ENCODE measurements at regions not wholly inside any gene's neighbourhood (a gene's known extent, or its start where the extent isn't known, plus 50 kb on each side); places are given as distances from the start of the nearest gene placed in this dataset.

DNA sequence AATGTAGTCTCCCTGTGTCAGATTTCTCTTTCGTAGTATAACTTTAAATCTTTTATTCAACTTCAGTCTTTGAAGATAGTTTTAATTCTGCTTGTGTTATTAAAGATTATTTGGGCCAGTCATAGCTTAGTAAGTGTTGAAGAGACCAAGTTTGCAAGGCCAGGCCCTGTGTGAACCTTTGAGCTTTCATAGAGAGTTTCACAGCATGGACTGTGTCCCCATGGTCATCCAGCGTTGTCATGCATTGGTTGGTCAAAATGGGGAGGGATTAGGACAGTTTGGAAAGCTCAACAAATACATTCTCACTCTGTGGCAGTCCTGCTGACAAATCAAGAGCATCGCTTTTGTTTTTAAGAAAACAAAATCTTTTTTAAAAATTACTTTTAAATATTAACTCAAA lies 74.6 kb upstream of the FAM83B start:
- TF ChIP-seq, protein P1, sequence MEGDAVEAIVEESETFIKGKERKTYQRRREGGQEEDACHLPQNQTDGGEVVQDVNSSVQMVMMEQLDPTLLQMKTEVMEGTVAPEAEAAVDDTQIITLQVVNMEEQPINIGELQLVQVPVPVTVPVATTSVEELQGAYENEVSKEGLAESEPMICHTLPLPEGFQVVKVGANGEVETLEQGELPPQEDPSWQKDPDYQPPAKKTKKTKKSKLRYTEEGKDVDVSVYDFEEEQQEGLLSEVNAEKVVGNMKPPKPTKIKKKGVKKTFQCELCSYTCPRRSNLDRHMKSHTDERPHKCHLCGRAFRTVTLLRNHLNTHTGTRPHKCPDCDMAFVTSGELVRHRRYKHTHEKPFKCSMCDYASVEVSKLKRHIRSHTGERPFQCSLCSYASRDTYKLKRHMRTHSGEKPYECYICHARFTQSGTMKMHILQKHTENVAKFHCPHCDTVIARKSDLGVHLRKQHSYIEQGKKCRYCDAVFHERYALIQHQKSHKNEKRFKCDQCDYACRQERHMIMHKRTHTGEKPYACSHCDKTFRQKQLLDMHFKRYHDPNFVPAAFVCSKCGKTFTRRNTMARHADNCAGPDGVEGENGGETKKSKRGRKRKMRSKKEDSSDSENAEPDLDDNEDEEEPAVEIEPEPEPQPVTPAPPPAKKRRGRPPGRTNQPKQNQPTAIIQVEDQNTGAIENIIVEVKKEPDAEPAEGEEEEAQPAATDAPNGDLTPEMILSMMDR (IDR thresholded peaks at IDR 0.05; ENCODE audit: insufficient read depth, low read depth, low read length, missing control alignments), result no peak
- no peak for DNase-seq (ENCODE audit: low read depth)
- no peak overlapping the region for H3K4me3 ChIP-seq (ENCODE audit: low read length)

DNA sequence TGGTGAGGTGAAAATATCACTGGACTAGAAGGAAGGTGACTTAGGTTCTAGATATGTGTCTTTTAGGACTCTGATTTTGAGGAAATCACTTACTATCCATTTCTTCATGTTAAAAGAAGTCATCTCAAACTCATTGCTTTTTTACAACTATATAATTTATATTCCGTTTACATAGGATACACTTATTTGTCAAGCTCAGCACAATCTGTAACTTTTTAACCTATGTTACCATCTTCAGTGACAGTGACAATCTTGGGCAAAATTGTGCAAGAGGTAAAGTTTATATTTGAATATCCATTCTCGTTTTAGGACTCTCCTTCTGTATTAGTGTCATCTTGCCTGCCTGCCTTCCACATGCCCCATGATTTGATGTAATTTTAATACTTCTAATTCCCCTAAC lies 74.0 kb upstream of the FAM83B start:
- no peak for DNase-seq (ENCODE audit: low read depth)
- TF ChIP-seq, protein P1 (IDR thresholded peaks at IDR 0.05; ENCODE audit: insufficient read depth, low read depth, low read length, missing control alignments), result no peak
- H3K4me3 ChIP-seq (ENCODE audit: low read length), result no peak overlapping the region

DNA sequence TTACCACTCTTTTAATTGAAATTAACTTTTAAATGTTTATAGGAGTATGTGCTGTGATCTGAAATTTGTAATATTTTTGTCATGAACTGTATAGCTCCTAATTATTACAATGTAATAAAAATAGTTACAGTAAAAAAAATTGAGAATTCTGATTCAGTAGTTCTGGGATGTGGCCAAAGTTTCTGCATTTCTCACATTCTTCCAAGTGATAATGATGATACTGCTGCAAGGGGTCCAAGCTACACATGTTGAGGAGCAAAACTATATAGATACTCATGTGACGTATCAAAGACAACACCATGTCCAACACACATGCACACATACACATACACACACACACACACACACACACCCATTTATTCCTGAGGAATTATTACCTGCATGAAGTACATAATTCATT lies 71.0 kb upstream of the FAM83B start:
- TF ChIP-seq, protein P1 (IDR thresholded peaks at IDR 0.05; ENCODE audit: insufficient read depth, low read depth, low read length, missing control alignments), result no peak
- no peak for DNase-seq (ENCODE audit: low read depth)
- H3K4me3 ChIP-seq (ENCODE audit: low read length), result no peak overlapping the region

DNA sequence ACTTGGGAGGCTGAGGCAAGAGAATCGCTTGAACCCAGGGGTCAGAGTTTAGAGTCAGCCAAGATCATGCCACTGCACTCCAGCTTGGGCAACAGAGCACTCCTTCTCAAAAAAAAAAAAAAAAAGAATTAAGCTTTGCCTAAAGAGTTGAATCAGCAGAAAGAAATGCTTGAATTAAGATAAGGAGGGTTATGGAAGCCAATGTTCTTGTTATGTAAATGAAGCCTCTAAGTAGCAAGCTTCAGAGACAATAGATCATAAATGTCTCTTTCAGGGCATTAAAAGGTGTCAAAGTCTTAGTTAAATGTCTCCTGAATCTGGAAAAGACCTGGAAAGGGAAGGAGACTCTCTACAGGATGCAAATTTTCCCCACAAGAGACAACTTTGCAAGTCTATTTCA lies 69.7 kb upstream of the FAM83B start:
- no peak for DNase-seq (ENCODE audit: low read depth)
- H3K4me3 ChIP-seq (ENCODE audit: low read length), result no peak overlapping the region
- TF ChIP-seq, protein P1 (IDR thresholded peaks at IDR 0.05; ENCODE audit: insufficient read depth, low read depth, low read length, missing control alignments), result no peak

DNA sequence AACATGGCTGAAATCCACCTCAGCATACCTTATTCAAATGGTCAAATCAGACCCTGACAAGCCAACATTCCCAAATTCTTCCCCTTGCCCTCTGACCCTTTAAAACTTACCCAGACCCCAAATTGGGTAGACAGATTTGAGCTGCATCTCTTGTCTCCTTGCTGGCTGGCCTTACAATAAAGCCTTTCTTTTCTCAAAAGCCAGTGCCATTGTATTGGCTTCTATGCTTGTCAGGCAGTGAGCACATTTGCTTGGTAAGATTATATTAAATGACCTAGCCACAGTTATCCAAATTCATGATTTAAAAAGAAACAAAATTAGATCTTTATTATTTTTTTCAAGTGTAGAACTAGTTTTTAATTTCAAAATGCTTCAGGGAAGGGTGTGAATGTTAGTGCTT lies 67.8 kb upstream of the FAM83B start:
- no peak overlapping the region for H3K4me3 ChIP-seq (ENCODE audit: low read length)
- no peak for DNase-seq (ENCODE audit: low read depth)
- TF ChIP-seq, protein P1 (IDR thresholded peaks at IDR 0.05; ENCODE audit: insufficient read depth, low read depth, low read length, missing control alignments), result no peak

DNA sequence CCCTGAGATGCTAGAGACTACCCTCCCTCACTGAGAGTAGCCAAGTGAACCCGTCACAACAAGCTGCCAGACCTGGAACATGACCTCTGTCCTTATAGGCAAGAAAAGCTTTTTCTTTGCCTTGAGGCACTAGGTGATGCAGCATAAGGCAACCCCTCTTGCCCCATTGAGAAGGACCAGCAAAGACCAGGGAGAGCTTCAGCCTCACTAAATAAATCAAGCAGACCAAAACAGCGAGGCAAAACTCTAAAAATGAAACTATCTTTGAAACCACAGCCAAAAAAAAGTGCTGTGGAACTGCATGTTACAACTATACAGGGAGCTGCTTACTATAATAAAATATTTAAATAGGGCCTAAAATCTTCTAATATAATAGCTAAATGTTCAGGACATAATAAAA lies 62.6 kb upstream of the FAM83B start:
- TF ChIP-seq, protein P1 (IDR thresholded peaks at IDR 0.05; ENCODE audit: insufficient read depth, low read depth, low read length, missing control alignments), result no peak
- no peak overlapping the region for H3K4me3 ChIP-seq (ENCODE audit: low read length)
- DNase-seq (ENCODE audit: low read depth), result no peak

DNA sequence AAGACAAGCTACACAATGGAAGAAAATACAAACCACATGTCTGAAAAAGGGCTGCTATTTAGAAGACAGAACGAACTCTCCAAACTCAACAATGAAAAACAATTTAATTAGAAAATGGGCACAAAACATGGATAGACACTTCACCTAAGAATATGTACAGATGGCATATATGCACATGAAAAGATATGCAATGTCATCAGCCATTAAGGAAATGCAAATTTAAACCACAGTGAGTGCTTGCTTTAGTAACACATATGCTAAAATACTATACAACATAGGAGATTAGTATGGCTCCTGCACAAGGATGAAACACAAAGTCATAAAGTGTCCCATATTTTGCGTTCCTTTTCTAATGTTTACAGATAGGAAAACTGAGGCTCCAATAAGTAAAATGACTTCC lies 60.4 kb upstream of the FAM83B start:
- TF ChIP-seq, protein P1 (IDR thresholded peaks at IDR 0.05; ENCODE audit: insufficient read depth, low read depth, low read length, missing control alignments), result no peak
- no peak for DNase-seq (ENCODE audit: low read depth)

More for the DNA sequence above, 60.4 kb upstream of the FAM83B start:
- no peak overlapping the region for H3K4me3 ChIP-seq (ENCODE audit: low read length)
